HG03521 (cell line): ENCODE measurements at regions not wholly inside any gene's neighbourhood (a gene's known extent, or its start where the extent isn't known, plus 50 kb on each side); places are given as distances from the start of the nearest gene placed in this dataset.

Experiments
- ATAC-seq: cut with Tn5 transposase; IDR thresholded peaks from one replicate; pipeline ENCODE4 v1.9.1; 2021; ENCODE audit warnings: mild to moderate bottlenecking, moderate library complexity; ENCODE audit not compliant: unreplicated experiment

DNA sequence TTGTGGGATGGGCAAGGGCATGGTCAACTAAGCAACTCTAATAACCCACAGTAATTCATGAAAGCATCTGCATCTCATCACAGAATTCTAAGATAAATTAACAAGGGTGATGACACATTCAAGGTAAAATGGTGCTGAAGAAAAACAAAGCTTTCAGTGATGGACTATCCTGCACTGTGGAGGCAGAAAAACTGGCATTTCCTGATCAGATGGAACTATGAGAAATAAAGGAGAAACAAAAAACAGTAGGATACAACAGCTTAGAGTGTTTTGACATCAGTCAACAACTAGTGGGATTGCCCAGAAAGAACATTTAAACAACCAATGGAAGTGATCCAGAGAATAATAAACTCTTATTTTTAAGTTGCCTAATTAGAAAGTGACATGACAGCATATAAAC, 327.0 kb downstream of the KLF5 start:
- ATAC-seq = no peak

DNA sequence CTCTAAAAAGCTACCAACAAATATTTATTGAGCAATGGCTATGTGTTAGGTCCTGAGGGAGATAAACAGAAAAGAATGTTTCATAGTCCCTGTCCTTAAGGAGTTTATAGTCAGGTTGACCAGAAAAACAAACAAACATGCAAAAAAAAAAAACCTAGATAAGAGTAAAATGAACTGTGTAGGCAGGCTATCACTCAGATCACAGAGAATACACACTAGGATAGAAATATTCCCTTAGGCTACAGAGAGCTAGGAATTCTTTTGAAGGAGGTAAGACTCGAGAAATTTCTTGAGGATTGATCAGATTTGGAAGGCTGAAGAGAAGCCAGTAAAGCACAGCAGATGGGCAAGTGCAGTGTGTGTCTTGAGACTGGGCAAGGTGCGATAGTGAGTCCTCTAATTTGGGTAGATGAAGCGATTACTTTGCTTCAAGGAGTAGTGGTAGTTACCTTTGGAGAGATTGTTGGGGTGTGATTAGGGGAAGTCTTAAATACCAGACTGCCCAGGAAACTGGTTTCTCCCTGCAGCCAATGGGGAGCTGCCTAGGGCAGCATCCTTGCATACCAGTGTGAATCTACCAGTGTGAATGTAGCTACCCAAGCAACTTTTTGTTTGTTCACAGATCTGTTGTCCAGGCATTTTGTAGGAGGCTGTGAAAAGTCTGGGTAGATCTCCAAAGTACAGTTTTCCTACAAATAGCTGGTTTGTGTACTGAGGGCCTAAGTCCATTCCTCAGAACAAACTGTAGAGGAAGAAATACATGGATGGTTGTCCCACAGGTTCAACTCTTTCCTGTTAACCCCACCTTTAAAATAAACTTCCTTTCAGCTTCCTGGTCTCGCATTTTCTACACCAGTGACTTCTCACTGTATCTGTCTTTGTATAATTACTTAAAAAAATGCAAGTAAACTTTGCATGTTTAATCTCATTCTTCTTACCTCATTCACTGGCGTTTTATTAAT, 314.1 kb downstream of the KLF5 start:
- no peak for ATAC-seq

DNA sequence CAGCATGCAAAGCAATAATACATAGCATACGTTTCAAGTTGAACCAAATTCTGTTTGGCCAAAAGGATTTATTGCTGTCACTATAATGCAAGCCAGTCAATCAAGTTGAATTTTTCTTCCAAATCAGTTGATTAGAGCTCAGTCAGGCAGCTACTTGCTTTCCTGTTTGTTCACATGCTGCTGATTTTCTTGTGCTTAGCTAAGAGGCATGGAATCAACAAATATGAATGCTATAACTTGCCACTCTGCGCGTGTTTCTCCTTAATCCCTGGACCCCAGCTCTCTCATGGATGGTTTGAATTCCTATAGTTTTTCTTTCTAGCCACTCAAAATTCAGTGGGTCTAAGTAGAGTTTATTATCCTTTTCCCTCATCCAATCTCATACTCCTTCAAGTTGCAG, 311.3 kb downstream of the KLF5 start:
- ATAC-seq = no peak

DNA sequence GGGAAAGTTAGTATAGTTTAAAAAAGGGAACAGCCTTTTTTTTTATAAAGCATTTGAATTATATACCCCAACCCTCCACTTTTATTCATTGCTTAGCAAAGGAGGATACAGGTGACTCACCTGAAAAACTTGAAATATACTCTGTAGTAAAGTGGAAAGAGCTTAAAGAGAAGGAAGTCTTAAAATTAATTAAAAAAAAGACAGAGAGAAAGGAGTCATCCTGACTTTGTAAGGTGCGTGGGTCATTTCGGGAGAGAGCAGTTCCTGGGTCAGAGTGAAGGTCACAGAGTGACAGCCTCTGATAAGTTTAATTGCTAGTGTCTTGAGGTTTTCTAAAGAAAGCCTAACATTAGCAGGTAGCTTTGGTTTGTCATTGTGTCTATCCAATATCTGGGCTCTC, 310.3 kb downstream of the KLF5 start:
- ATAC-seq = no peak

DNA sequence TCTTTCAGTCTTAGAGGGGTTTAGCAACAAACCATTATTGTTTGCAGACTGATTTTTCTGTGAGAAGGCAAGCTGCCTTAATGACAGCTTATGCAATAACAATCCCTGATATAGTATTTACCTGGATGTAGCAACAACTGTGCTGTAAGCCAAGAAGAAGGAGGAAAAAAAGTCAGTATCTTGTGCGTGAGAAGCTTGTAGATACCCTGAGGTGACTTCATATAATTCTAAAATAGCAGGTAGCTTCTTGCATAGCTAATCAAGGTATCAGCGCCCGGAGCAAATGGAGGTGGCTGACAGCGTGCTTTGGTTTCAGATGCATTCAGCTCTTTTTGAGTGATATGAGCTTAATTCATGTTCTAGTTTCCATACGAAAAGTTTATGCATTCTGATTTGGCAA, 309.8 kb downstream of the KLF5 start:
- ATAC-seq = no peak

DNA sequence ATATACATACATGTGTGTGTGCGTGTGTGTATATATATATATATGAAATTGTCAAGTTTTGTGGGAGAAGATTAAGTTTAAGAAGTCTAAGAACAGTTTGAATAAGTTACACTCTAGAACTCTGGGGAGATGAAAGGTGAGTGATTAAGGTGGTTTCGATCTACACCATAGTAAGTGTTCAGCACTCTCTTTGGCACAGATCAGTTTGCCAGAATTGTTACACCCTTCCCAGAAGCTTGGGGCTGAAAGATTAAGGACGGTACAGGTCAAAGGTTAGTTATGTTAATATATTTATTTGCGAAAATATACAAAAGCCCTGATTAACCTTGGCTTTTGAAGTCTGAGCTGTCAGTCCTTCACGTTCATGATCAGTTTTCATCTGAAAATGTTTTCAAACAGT, 309.1 kb downstream of the KLF5 start:
- ATAC-seq = no peak

DNA sequence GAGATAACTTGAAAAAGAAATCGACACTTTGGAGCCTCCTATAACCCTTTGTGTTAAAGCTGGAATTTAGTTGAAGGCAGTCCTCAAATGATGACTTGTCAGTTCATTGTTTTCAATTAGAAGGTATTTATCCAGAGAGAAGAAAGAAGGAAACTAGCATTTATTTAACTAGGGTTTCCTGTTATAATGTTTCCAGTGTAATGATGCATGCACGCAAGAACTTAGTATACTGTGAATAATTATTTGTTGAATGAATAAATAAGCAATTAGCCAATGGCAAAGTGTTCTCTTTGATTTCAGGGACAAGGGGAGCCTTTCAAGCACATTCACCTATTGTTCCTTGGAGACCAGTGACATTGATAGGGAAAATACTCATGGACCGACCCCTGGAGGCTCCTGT, 307.4 kb downstream of the KLF5 start:
- no peak for ATAC-seq

DNA sequence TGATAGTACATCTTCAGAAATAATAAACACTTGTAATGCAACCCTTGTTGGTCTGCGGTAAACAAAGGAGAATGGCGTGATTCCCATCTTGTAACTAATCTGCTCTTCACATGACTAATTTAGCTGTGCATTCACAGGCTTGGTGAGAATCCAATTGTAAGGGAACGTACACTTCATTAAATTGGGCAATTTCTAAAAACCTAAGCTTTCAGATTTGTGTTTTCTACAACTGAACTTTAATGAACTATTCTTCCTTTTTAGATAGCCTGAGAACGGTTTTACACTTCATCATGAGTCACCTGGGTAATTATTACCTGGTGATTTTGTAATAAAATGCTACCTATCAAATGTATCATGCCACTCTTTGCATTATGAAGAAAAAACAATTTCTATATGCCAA, 306.9 kb downstream of the KLF5 start:
- no peak for ATAC-seq

DNA sequence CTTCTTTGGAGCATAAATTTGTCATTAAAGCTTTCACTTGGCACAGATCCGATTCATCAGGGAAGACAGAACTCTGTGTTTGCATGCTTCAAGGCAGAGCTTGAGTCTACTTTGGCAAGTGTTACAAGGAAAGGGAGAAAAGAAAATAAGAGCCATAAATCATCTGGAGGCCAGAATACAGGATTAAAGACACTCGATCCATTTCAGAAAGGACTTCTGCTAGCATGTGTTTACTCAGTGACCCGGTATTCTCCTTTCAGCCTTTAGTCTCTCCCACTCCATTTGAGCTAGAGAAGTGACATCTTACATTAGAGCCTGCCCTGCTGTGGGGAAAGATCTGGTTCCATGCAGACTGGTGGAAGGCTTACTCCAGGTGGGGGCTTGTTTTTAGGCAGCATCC, 306.4 kb downstream of the KLF5 start:
- ATAC-seq = no peak

DNA sequence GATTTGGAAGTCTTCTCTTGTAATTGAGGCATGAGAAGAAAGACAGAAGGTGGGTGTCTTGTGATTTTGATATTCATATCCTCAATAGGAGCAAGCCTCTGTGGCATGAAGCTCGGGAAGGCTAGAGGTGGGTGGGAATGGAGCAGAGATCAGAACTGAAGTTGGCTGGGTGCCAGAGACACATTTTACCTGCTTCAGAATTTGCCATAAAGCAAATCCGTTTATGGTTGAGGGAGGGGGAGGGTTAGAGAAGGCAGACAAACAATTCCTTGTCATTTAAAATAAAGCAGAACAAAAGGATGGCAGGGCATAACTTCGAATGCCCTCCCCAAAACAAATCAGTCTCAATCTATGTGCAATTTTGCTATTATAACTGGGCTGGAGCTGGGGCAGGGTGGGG, 305.9 kb downstream of the KLF5 start:
- ATAC-seq = no peak

DNA sequence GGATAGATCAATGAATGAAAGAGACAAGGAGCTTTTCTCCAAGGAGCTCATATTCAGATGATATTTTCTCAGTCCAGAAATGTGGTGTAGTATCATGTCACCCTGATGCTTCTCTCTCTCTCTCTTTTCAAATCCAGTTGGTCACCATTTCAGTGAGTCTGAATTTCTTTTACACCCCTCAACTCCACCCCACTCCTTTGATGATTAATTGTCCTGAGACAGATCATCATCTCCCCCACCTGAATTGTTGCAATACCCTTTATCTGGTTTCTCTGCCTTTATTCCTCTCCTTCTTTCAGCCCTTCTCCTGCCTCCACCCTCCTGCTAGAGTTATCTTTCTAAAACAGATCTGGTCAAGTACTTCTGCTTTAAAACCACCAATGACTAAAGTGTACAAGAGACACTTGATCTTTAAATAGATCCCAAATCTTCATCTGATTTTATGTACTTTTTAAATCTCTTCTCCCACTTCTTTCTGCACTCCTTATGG, 299.8 kb downstream of the KLF5 start:
- no peak for ATAC-seq

DNA sequence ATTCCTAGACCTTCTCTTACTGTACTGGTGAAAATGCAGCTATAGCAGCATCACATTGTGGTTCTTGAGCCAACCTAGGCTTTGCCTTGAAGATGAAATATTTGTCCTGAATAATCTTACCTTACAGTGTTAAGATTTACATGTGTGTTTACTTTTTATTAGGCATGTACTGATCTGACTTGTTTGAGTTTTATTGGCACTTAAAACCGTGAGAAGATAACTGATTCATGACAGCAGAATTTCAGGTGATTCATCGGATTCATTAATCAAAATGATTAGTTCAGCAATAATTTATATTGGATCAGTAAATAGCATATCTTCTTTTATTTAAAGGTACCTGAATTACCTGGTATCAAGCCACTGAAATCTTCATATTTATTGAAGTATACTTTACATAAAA, 296.3 kb downstream of the KLF5 start:
- no peak for ATAC-seq

DNA sequence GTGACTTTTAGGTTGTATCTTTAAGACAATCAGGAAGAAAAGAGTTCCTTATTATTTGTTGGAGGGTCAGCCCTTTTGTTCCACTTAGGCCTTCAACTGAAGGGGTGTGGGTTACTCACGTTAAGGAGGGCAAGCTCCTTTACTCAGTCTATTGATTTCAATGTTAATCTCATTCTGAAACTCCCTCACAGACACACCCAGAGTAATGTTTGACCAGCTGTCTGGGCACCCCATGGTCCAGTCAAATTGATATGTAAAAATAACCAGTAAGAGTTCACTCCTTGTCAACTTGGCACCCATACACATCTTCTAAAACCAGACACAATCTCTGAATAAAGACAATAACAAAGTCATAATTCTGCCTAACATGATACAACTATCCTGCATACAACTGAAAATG, 292.9 kb downstream of the KLF5 start:
- no peak for ATAC-seq

DNA sequence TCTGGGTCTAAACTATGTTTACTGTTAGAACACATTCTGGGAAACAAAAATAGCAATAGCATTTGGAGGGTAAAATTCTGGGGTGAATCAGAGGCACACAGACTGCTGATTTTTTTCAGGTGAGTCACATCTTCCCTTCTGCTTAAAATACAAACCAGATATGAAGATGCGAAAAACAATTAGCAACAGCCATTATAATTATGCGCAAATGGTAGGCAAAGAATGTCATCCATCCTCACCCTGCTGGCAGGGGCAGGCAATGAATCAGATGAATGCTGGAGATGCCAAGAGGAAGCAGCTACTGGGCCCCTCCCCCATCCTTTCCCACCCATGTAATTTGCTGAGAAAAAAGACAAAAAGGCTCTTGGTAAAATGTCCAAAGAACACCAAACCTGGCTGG, 282.9 kb downstream of the KLF5 start:
- no peak for ATAC-seq

DNA sequence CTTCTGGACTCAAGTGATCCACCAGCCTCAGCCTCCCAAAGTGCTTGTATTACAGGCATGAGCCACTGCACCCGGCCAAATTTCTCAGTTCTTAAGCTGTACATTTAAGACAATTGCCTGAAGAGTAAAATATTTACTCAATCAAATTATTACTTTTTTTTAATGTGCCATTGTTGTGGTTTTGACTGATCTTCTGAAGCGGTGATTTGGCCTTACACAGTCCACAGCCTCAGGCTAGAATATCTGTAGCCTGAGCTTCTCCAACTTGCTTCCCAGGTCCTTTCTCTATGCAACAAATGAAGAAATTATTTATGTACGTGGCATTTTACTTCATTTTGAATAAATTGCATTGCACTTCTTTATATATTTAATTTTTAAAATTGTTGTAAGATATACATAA, 281.3 kb downstream of the KLF5 start:
- no peak for ATAC-seq

DNA sequence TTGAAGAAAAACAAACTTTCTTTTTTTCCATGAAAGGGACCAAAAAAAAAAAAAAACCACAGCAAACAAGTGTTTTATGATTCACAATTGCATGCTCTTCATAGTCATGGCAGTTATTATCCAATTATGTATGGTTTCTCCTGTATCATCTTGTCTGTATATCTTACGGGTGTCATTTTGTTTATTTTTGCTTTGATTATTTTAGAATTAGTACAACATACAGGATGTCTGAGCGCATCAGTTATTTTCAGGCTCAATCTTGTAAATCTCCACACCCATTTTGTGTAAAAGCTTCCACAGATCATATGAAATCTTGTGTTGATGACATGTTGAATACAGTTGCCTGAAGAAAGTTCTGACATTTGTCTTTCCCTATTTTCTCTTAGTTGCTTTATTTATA, 280.3 kb downstream of the KLF5 start:
- no peak for ATAC-seq

DNA sequence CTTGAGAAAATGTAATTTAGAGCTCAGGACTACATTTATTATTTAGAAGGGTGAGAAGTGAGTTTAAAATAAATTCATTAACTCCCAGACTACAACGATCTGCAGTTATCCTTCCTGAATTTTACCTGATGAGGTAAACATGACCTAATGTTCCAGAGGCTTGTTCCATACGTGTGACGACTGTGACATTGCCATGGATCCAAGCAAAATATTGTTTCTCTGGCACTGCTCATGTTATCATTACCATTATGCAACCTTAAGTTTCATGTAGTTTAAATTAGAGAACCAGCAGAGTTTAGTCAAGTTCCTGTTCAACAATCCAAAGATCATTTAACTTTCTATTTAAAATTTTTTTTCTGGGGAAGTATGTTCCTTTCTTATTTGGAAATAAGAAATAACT, 279.6 kb downstream of the KLF5 start:
- ATAC-seq = no peak

DNA sequence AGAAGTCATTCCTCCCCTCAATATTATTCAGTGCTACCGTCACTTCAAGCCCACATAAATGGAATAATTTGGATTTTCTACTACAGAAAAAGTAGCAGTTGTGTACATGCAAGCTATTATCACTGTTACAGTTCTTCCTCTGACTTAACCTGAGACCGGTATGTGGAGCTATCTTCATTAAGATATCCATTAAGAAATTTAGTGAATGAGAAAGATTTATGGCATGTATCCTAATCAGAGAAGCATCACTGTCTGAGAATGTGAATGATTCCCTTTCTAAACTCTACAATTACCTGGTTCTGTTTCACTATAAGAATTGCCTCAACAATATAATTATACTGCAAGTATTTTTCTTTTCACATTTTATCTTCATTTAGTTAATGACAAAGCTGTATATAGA, 278.7 kb downstream of the KLF5 start:
- ATAC-seq = no peak

DNA sequence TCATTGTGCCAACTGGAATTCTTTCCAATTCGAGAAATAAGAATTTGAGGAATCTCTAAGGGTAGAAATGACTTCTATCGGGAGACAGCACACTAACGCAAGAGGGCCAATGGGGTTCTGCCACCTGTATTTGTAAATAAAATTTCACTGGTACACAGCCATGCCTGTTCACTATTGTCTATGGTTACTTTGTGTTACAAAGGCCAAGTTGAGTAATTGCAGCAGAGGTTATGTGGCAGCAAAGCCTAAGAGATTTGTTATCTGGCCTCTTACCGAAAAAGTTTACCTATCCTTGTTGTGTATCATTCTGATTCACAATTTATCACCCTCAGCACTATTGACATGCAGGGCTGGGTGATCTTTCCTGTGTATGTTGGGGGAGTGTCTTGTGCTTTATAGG, 278.0 kb downstream of the KLF5 start:
- ATAC-seq = no peak

DNA sequence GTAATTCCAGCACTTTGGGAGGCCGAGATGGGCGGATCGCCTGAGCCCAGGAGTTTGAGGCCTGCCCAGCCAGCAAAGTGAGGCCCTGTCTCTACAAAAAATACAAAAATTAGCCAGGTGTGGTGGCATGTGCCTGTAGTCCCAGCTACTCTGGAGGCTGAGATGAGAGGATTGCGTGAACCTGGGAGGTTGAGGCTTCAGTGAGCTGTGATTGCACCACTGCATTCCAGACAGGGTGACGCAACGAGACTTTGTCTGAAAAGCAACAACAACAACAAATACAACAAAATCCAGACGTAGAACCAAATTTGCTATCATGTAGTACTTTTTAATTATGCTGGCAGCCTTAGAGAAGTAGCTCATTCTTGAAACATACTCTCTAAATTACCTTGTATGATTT, 277.1 kb downstream of the KLF5 start:
- ATAC-seq = no peak

DNA sequence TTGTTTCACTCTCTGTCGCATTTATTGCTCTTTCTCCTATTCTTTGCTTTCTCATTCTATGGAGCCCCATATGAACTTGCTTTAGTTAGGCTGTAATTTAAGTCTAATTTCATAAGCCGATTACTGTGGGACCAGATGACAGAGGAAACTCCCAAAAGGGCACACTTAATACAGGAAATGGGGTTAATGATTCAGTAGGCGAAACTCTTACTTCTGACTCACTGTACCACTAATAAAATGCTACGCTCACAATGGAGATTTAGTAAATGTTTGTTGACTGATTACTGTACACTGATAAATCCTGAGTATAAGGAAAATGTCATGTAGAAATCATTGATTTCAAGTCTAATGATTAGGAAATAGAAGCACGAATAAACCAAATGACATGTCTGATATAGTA, 276.4 kb downstream of the KLF5 start:
- peak; percentile 92 for ATAC-seq

DNA sequence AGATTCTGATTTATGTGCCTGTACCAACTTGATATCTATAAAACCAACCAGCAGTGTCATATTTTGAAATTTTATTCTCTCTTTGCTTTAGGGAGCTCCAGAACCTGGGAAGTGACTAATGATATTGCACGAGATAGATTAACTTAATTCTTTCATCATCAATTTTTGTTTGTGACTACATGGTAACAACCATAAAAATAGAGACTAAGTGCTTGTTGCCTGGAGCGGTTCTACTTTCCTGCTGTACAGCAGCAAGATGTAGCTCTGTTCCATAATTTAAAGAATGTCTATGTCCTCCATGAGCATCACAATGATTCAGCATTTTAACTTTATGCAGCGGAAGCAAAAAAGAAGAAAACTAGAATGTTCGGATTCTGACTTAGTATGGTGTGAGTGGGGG, 275.6 kb downstream of the KLF5 start:
- no peak for ATAC-seq

DNA sequence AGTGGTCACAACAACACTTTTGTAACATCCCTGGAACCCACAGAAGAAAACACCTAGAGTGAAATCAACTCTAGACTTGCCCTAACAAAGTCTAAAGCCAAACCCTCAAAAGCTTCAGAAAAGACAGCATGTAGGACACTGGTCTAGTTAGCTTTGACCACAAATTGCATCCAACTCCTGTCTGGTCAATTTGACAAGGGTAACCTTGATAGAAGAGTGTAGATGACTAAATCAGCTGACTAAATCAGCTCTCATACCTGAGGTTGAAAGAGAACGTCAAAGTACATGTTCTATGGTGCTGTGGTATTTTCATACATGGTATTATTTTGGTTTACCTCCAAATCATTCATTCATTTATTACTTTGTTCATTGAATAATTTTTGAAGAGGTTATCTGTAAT, 272.8 kb downstream of the KLF5 start:
- no peak for ATAC-seq
